HepG2 (cell line): ENCODE measurements at regions not wholly inside any gene's neighbourhood (a gene's known extent, or its start where the extent isn't known, plus 50 kb on each side); places are given as distances from the start of the nearest gene placed in this dataset.

Source experiments
- ATAC-seq: fragments of 200-7000 bp; cut with Tn5 transposase; 3 replicates; pipeline ENCODE4 v1.9.1; 2020; ENCODE audit warnings: mild to moderate bottlenecking, moderate library complexity
- BruUV-seq: library from RNA; stranded (reverse); fragments of 400-500 nt; replicated peaks from 2 replicates; lab custom pipeline; 2021; lab: Mats Ljungman, UMichigan
- CTCF ChIA-PET: fragments of 300-600 bp; formaldehyde crosslinking; extraction: SDS; loops from one replicate; lab custom pipeline; 2021; ENCODE audit warnings: low total read pairs, inconsistent platforms, low intra/inter-chr PET ratio; lab: Yijun Ruan, JAX
- POLR2A ChIA-PET: fragments of 350-600 bp; sonication (Branson Sonifier 250); formaldehyde crosslinking; loops from one replicate; lab custom pipeline; 2020; ENCODE audit warnings: antibody characterized with exemption, inconsistent platforms; lab: Yijun Ruan, JAX
- DNase-seq: peaks from one replicate; pipeline ENCODE4 v3.0.0-alpha.2; 2015; ENCODE audit warnings: low spot score
- FAIRE-seq: peaks from 3 replicates; lab custom pipeline; 2011; peaks lifted over from hg19 to GRCh38; lab: Jason Lieb, UNC
- H2AFZ ChIP-seq: one replicate; pipeline ENCODE4 v1.6.1; 2011; ENCODE audit warnings: low read length, inconsistent platforms
- H3K27ac ChIP-seq: fragments of 300-600 bp; 3 replicates; pipeline ENCODE4 v1.8.0; 2011; ENCODE audit warnings: mixed run types, mild to moderate bottlenecking, mixed read lengths, low read length, inconsistent platforms; ENCODE audit not compliant: insufficient read depth; ENCODE audit errors: extremely low read length
- H3K27me3 ChIP-seq, 2 experiments: fragments of 200-600 bp in 1 of 2; 2 replicates in 1 of 2; 3 replicates in 1 of 2; pipeline versions ENCODE4 v1.6.0 to v1.8.0; 2011; ENCODE audit warnings: low read length in 2 of 2, mild to moderate bottlenecking in 2 of 2, moderate library complexity in 2 of 2, inconsistent platforms in 1 of 2; ENCODE audit not compliant: insufficient read depth in 2 of 2, control insufficient read depth in 1 of 2
- H3K36me3 ChIP-seq, 2 experiments: fragments of 200-600 bp in 1 of 2; replicated peaks in 1 of 2; 2 replicates in 1 of 2; 3 replicates in 1 of 2; pipeline versions ENCODE4 v1.5.1 to v1.8.0; 2011; ENCODE audit warnings: low read length in 2 of 2, inconsistent platforms in 1 of 2; ENCODE audit not compliant: insufficient read depth in 2 of 2, control insufficient read depth in 1 of 2
- H3K4me1 ChIP-seq: 2 replicates; pipeline ENCODE4 v1.5.1; 2012; ENCODE audit warnings: low read length, inconsistent platforms; ENCODE audit not compliant: insufficient read depth
- H3K4me2 ChIP-seq: 2 replicates; pipeline ENCODE4 v1.6.0; 2011; ENCODE audit warnings: low read depth, low read length, inconsistent platforms
- H3K4me3 ChIP-seq, 3 experiments: fragments of 200-600 bp in 1 of 3; sonication (generic), shearing (Covaris generic) in 1 of 3; replicated peaks in 1 of 3; 2 replicates each; pipeline ENCODE4 v1.5.1; 2011 to 2016; ENCODE audit warnings: low read length in 3 of 3, inconsistent platforms in 2 of 3, low read depth in 2 of 3, mild to moderate bottlenecking in 2 of 3, control low read depth in 1 of 3, mixed read lengths in 1 of 3; ENCODE audit not compliant: insufficient read depth in 1 of 3
- H3K79me2 ChIP-seq: one replicate; pipeline ENCODE4 v1.6.1; 2011; ENCODE audit warnings: low read length, inconsistent platforms; ENCODE audit not compliant: insufficient read depth
- H3K9ac ChIP-seq: 2 replicates; pipeline ENCODE4 v1.6.0; 2011; ENCODE audit warnings: mild to moderate bottlenecking, low read depth, low read length, inconsistent platforms; ENCODE audit not compliant: insufficient read depth
- H3K9me3 ChIP-seq: 2 replicates; pipeline ENCODE4 v1.5.1; 2012; ENCODE audit warnings: mild to moderate bottlenecking, low read length
- H4K20me1 ChIP-seq: 2 replicates; pipeline ENCODE4 v1.6.0; 2011; ENCODE audit warnings: inconsistent platforms, mild to moderate bottlenecking, low read length, moderate library complexity; ENCODE audit not compliant: insufficient read depth
- AGO1 ChIP-seq: fragments of 200-400 bp; formaldehyde crosslinking; IDR thresholded peaks from 2 replicates; pipeline ENCODE4 v1.6.1; 2017; ENCODE audit warnings: mild to moderate bottlenecking, low read depth, low read length, moderate library complexity; ENCODE audit not compliant: poor library complexity, severe bottlenecking
- ARNT ChIP-seq: fragments of 450-650 bp; IDR thresholded peaks from 2 replicates; pipeline ENCODE4 v1.6.1; 2017
- FOXA1 ChIP-seq, 2 experiments: fragments of 450-650 bp in 1 of 2; sonication (generic) in 1 of 2; formaldehyde crosslinking in 1 of 2; IDR thresholded peaks; 2 replicates each; pipeline versions ENCODE4 v1.4.0 to v1.6.1; 2016 to 2020; ENCODE audit warnings: missing genetic modification reagents in 1 of 2
- MYC ChIP-seq: sonication (generic); formaldehyde crosslinking; IDR thresholded peaks from 2 replicates; pipeline ENCODE4 v1.9.0; 2021; ENCODE audit warnings: missing genetic modification reagents, borderline replicate concordance
- PRMT3 ChIP-seq: sonication (generic); formaldehyde crosslinking; IDR thresholded peaks from 2 replicates; pipeline ENCODE4 v1.8.1; 2022; ENCODE audit warnings: low read depth, mild to moderate bottlenecking, moderate library complexity, missing genetic modification reagents, borderline replicate concordance
- RARG ChIP-seq: sonication (generic); formaldehyde crosslinking; IDR thresholded peaks from 2 replicates; pipeline ENCODE4 v1.4.0; 2020; ENCODE audit warnings: low read depth, mild to moderate bottlenecking, missing genetic modification reagents
- RBM22 ChIP-seq: fragments of 200-400 bp; formaldehyde crosslinking; optimal IDR thresholded peaks from 2 replicates; pipeline ENCODE3; 2017; ENCODE audit warnings: mild to moderate bottlenecking, low read length, moderate library complexity
- SAFB2 ChIP-seq: sonication (generic); formaldehyde crosslinking; IDR thresholded peaks from 2 replicates; pipeline ENCODE4 v1.5.1; 2020; ENCODE audit warnings: missing genetic modification reagents, low read depth, mild to moderate bottlenecking, borderline replicate concordance
- TOPORS ChIP-seq: sonication (generic); formaldehyde crosslinking; IDR thresholded peaks from 2 replicates; pipeline ENCODE4 v1.8.0; 2023; ENCODE audit warnings: mild to moderate bottlenecking, missing genetic modification reagents
- ZFP37 ChIP-seq: sonication (generic); formaldehyde crosslinking; IDR thresholded peaks from 2 replicates; pipeline ENCODE4 v1.4.0; 2020; ENCODE audit warnings: missing genetic modification reagents, borderline replicate concordance
- ZNF75D ChIP-seq: sonication (generic); formaldehyde crosslinking; IDR thresholded peaks from 2 replicates; pipeline ENCODE4 v1.8.1; 2023; ENCODE audit warnings: missing genetic modification reagents, mild to moderate bottlenecking, borderline replicate concordance
- ZNF766 ChIP-seq: sonication (generic); formaldehyde crosslinking; IDR thresholded peaks from 2 replicates; pipeline ENCODE4 v1.5.0; 2020; ENCODE audit warnings: missing genetic modification reagents, borderline replicate concordance
- WGBS: methylation state at CpG from one replicate; pipeline ENCODE4 v1.1.6; 2017; ENCODE audit warnings: low lambda C conversion rate; 5-methylcytosine and 5-hydroxymethylcytosine counted together
- in situ Hi-C: cut with HindIII; loops from 2 replicates; pipeline ENCODE4 v1.10.0; 2017; ENCODE audit warnings: low pct_unique_long_range_greater_than_20kb; ENCODE audit not compliant: extremely low pct_ligation_motif_present
- intact Hi-C: fragments of 100-400 bp; cut with micrococcal nuclease; formaldehyde crosslinking; loops from one replicate; pipeline ENCODE4 v1.10.0; 2022; ENCODE audit not compliant: unreplicated experiment
- TF ChIP-seq, protein P1 (sequence below): sonication (generic); formaldehyde crosslinking; IDR thresholded peaks from 2 replicates; pipeline ENCODE4 v1.4.0; 2020; ENCODE audit warnings: mild to moderate bottlenecking, missing genetic modification reagents
- TF ChIP-seq, protein P2 (sequence below): IDR thresholded peaks from 2 replicates; pipeline ENCODE4 v1.6.1; 2012; ENCODE audit warnings: low read depth, low read length, improper control_type of control experiment

DNA sequence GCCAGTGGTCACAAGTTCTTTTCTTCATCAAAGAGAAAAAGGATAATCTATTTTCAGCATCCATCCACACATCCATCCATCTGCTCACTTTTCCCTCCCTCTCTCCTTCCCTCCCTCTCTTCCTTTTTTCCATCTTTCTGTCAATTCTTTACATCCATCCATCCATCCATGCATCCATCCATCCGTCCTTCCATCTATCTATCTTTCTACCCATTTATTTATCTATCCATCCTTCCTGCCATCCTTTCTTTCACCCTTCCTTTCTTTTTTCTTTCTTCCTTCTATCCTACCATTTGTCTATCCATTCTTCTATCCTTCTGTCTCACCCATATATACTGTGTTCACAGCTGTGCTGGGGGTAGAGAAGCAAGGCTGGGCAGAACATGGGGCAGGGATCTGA lies 212.4 kb upstream of the GALNT2 start:
- Histone ChIP-seq H3K4me2 (no peak overlapping the region), H3K9ac (no peak overlapping the region), H3K9me3 (no peaks in the 10 kb centered on the region), H3K27me3 (peaks cover 0 to 5% of the 10 kb centered on the region in 2 experiments; a peak in 1 of 5 replicates), H3K4me3 (no peak overlapping the region), H3K4me1 (no peaks in the 10 kb centered on the region), H2AFZ (no peak overlapping the region), H3K36me3 (no peaks in the 10 kb centered on the region), H4K20me1 (no peaks in the 10 kb centered on the region), H3K27ac (no peak overlapping the region), H3K79me2 (no peaks in the 10 kb centered on the region)
- in situ Hi-C loops = no loop called here
- WGBS = 56% methylated on average over 1 of the region's 1 CpG
- DNase-seq = no peak
- POLR2A ChIA-PET = no interaction called here
- intact Hi-C loops = no loop called here
- CTCF ChIA-PET = no interaction called here
- FAIRE-seq = no peak
- BruUV-seq = no TSS peak
- TF ChIP-seq RARG (CRISPR knock-in tag) = no peak
- no peak for TF ChIP-seq SAFB2
- TF ChIP-seq ZNF75D (CRISPR knock-in tag) = no peak
- TF ChIP-seq, protein P1, sequence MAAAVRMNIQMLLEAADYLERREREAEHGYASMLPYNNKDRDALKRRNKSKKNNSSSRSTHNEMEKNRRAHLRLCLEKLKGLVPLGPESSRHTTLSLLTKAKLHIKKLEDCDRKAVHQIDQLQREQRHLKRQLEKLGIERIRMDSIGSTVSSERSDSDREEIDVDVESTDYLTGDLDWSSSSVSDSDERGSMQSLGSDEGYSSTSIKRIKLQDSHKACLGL = no peak
- TF ChIP-seq PRMT3 (CRISPR knock-in tag) = no peak
- no peak for TF ChIP-seq ZNF766 (CRISPR knock-in tag)
- TF ChIP-seq AGO1 = no peak
- TF ChIP-seq RBM22 = no peak
- TF ChIP-seq TOPORS (CRISPR knock-in tag) = no peak
- no peak for TF ChIP-seq ZFP37 (CRISPR knock-in tag)
- TF ChIP-seq, protein P2, sequence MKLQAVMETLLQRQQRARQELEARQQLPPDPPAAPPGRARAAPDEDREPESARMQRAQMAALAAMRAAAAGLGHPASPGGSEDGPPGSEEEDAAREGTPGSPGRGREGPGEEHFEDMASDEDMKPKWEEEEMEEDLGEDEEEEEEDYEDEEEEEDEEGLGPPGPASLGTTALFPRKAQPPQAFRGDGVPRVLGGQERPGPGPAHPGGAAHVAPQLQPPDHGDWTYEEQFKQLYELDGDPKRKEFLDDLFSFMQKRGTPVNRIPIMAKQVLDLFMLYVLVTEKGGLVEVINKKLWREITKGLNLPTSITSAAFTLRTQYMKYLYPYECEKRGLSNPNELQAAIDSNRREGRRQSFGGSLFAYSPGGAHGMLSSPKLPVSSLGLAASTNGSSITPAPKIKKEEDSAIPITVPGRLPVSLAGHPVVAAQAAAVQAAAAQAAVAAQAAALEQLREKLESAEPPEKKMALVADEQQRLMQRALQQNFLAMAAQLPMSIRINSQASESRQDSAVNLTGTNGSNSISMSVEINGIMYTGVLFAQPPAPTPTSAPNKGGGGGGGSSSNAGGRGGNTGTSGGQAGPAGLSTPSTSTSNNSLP = no peak
- no peak for TF ChIP-seq FOXA1 (IDR thresholded peaks at IDR 0.05)
- TF ChIP-seq FOXA1 (CRISPR knock-in tag; IDR thresholded peaks at IDR 0.05) = no peak
- no peak for TF ChIP-seq ARNT
- no peak for TF ChIP-seq MYC (CRISPR knock-in tag)
- ATAC-seq = no peak
